ENCODE measurements at regions not wholly inside any gene's neighbourhood (a gene's known extent, or its start where the extent isn't known, plus 50 kb on each side); places are given as distances from the start of the nearest gene placed in this dataset.

DNA sequence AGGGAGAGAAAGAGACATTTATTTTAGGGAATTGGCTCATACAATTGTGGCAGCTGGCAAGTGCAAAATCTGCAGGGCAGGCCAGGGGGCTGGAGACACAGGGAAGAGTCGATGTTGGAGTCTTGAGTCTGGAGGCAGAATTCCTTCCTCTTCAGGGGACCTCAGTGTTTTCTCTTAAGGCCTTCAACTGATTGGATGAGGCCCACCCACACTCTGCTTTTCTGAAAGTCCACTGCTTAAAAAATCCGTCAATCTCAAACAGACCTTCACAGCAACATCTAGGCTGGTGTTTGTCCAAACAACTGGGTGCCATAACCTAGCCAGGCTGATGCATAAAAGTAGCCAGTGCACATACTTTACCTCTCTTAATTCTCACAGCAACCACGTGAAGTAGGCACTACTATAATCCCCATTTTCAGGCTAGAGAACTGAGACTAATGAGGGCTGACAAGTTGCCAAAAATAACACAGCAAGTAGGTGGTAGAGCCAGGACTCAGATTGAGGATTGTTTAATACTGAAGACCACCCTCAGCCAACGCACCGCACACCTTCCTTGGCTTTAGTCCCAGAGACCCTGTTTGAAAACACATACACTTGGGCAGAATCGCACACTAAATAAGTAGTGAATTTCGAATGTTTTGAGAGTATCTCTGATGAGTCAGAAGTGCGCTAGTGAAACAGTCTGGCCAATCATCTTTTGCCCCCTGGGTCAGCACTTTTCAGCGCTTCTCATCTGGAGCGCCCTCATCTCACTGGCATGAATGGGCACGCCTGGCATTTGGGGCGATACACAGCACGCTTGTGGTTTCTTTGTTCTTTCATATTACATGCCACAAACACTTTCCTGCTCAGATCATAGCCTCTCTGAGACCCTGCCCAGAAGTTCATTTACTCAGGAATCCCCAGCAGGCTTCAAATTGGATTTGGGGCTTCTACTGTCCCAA is 591.4 kb downstream of the CCDC171 start:
- TF ChIP-seq, protein P1, sequence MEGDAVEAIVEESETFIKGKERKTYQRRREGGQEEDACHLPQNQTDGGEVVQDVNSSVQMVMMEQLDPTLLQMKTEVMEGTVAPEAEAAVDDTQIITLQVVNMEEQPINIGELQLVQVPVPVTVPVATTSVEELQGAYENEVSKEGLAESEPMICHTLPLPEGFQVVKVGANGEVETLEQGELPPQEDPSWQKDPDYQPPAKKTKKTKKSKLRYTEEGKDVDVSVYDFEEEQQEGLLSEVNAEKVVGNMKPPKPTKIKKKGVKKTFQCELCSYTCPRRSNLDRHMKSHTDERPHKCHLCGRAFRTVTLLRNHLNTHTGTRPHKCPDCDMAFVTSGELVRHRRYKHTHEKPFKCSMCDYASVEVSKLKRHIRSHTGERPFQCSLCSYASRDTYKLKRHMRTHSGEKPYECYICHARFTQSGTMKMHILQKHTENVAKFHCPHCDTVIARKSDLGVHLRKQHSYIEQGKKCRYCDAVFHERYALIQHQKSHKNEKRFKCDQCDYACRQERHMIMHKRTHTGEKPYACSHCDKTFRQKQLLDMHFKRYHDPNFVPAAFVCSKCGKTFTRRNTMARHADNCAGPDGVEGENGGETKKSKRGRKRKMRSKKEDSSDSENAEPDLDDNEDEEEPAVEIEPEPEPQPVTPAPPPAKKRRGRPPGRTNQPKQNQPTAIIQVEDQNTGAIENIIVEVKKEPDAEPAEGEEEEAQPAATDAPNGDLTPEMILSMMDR (conservative IDR thresholded peaks at IDR 0.05; ENCODE audit: control insufficient read depth, insufficient read depth, low read depth, low read length) = no peak
- no peak for DNase-seq (ENCODE audit: low read depth)
- no peak overlapping the region for H3K4me3 ChIP-seq (ENCODE audit: control insufficient read depth, low read depth, low read length)

DNA sequence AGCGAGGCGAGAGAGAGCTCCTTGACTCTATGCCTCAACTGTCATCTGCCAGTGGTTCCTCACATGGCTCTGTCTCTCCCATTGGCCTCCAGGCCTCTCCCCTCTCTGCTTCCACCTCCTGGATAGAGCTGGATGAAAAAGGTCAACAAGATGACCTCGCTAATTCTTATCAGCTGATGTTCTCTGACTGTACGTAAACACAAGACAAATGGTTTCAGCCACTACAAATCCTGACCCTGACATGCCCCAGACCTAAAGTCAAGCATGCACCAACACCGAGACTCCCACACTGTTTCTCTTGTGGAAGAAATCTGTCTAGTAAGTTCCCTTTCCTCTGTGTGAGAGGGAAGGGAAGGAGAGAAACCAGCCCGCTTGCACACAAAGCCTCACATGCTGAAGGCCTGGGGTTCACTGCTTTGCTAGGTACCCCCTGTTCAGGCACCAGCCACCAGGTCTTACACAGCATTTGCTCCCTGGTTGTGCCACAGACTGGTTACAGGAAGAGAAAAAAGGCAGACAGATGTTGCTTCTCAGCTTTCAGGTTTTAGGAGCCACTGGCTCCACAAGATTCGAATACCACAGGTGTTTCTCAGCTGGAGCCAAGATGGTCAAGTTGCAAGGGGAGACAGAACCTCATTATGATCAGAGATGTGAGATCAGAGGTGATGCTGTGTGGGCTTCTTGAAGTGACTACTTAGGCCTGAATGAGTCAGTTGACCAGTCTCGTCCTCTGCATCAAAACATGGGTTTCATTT is 592.5 kb downstream of the CCDC171 start:
- TF ChIP-seq, protein P1 (conservative IDR thresholded peaks at IDR 0.05; ENCODE audit: control insufficient read depth, insufficient read depth, low read depth, low read length) = no peak
- DNase-seq (ENCODE audit: low read depth) = peak; percentile 26
- no peak overlapping the region for H3K4me3 ChIP-seq (ENCODE audit: control insufficient read depth, low read depth, low read length)

DNA sequence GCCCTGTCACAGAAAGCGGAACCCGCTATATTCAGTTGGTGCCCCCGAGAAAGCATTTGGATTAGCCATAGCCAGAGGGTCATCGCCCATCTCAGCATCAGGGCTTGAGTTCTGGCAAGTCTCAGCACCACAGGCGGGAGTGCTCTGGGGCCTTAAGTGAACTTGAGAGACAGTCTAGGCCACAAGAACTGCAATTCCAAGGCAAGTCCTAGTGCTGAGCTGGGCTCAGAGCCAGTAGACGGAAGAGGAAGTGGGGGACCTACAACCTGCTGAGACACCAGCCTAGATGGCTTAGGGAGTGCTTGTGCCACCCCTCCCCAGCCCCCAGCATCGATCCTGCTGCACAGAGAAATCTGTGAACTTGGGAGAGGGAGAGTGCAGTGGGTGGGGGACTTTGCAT is 594.9 kb downstream of the CCDC171 start:
- TF ChIP-seq, protein P1 (conservative IDR thresholded peaks at IDR 0.05; ENCODE audit: control insufficient read depth, insufficient read depth, low read depth, low read length) = no peak
- no peak overlapping the region for H3K4me3 ChIP-seq (ENCODE audit: control insufficient read depth, low read depth, low read length)
- DNase-seq (ENCODE audit: low read depth) = no peak

DNA sequence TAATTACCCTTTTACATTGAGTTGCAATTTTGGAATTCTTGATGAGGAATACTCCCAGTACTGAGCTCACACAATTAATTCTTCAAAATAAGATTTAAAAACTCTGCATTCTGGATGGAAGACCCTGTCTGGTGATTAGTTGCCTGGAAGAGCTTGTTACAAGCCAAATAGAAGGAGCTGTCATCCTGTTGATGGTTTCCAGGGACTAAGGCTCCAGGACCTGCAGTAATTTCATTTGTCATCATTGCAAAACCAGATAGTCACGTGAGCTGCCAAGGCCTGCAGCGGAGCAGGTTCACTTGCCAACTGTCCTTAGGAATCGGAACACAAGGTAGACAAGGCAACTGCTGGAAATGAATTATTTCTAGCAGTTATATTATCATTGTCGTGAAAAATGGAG is 597.7 kb downstream of the CCDC171 start:
- peak; percentile 66 for DNase-seq (ENCODE audit: low read depth)
- TF ChIP-seq, protein P1 (conservative IDR thresholded peaks at IDR 0.05; ENCODE audit: control insufficient read depth, insufficient read depth, low read depth, low read length) = no peak
- no peak overlapping the region for H3K4me3 ChIP-seq (ENCODE audit: control insufficient read depth, low read depth, low read length)

DNA sequence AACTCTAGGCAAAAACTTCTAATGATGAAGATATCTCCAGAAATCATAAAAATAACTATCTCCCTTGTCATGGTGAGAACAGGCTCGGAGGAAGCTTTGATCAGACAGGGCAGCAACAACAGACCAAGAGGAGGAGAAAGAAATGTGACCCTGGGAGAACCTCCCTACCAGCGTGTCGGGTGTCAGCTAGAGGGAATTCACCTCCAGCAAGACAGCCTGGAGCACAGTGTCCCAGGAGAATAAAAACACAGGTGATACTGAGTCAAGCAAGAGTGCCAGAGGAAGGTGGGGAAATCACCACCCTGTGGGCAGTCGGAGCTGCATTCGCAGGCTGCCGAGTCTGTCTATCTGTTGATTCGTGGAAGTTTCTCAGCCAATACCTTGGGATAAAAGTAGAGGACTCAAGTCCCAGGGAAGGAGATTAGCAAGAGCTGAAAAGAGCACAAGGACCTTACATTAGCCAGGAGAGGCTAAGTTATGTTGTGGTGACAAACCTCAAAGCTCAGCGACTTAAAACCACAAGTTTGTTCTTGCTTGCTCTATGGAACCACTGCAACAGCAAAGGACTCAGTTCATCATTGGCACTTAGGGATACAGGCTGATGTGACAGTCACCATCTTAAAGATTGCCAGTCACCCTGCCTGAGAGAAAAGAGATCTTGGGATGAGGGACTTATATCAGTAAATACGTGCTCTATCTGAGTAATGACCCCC is 598.3 kb downstream of the CCDC171 start:
- DNase-seq (ENCODE audit: low read depth) = no peak
- H3K4me3 ChIP-seq (ENCODE audit: control insufficient read depth, low read depth, low read length) = no peak overlapping the region
- TF ChIP-seq, protein P1 (conservative IDR thresholded peaks at IDR 0.05; ENCODE audit: control insufficient read depth, insufficient read depth, low read depth, low read length) = no peak

DNA sequence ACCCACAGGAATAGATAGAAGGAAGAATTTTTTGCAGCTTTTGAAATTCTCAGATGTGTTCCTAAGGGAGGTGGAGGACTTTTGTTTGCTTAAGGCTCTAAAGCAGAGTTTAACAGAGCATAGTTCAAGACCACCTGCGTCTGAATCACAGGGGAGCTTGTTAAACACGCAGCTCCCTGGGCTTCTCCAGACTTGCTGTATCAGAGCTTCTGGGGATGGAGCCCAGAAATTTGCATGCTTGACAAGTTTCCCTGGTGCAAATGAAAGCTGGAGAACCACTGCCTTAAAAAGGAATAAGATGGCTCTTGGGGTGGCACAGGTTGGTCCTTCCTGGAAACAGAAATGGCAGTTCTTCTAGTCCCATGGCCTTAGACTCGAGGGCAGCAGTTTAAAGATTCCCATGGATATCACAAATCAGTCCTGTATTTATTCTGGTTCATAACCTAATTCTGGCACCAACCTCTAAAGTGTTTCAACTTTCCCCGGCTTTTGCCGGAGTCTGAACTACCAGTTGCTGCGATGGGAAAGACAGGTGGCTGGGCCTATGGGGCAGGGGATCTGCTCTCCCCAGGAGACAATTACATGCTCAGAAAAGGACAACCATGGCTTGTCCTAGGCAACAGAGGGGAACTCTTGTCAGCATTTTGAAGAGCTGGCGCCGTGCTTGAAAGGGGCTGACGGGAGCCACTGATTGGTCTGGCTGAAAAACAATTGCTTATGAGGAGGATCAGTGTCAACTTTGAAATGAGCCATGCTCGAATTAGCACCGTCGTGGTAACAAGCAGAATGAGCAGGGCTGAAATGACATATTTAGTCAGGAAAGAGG is 599.6 kb downstream of the CCDC171 start:
- DNase-seq (ENCODE audit: low read depth) = no peak
- TF ChIP-seq, protein P1 (conservative IDR thresholded peaks at IDR 0.05; ENCODE audit: control insufficient read depth, insufficient read depth, low read depth, low read length) = no peak
- no peak overlapping the region for H3K4me3 ChIP-seq (ENCODE audit: control insufficient read depth, low read depth, low read length)
